ENCODE measurements at regions not wholly inside any gene's neighbourhood (a gene's known extent, or its start where the extent isn't known, plus 50 kb on each side); places are given as distances from the start of the nearest gene placed in this dataset.

- TF ChIP-seq, protein P1, sequence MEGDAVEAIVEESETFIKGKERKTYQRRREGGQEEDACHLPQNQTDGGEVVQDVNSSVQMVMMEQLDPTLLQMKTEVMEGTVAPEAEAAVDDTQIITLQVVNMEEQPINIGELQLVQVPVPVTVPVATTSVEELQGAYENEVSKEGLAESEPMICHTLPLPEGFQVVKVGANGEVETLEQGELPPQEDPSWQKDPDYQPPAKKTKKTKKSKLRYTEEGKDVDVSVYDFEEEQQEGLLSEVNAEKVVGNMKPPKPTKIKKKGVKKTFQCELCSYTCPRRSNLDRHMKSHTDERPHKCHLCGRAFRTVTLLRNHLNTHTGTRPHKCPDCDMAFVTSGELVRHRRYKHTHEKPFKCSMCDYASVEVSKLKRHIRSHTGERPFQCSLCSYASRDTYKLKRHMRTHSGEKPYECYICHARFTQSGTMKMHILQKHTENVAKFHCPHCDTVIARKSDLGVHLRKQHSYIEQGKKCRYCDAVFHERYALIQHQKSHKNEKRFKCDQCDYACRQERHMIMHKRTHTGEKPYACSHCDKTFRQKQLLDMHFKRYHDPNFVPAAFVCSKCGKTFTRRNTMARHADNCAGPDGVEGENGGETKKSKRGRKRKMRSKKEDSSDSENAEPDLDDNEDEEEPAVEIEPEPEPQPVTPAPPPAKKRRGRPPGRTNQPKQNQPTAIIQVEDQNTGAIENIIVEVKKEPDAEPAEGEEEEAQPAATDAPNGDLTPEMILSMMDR (IDR thresholded peaks at IDR 0.05; ENCODE audit: low read length) = no peak
- no peak for TF ChIP-seq EZH2 (optimal IDR thresholded peaks at IDR 0.05; ENCODE audit: low read depth, low read length)
These were observed 141.2 kb upstream of the RTL1 start for GRCh38 chr14:101044741-101045140.

Measured in MM.1S (cell line).